GF-D8 (cell line): ENCODE measurements at regions not wholly inside any gene's neighbourhood (a gene's known extent, or its start where the extent isn't known, plus 50 kb on each side); places are given as distances from the start of the nearest gene placed in this dataset.

ENCODE experiments used
- DNase-seq: peaks from one replicate; lab custom pipeline; 2025; lab: John Stamatoyannopoulos, UW

DNA sequence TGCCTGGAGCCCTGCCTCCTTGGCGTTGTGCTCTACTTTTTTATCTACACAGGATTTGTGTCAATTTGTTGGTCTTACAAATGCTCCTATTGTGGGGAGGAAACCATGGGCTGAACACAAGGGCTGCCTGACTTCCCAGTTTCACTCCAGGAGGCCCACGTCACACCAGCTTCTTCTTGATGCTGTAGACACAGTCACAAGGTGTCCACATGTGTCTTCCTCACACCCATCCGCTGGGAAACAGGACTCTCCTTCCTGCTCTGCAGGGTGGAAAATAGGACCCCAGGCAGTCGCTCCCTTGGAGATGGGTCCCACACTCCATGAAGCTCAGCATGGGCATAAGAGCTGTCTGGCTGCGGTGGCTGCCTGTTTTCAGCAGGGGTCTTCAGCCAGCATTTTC, 468.2 kb downstream of the EPHA4 start:
- DNase-seq: no peak

DNA sequence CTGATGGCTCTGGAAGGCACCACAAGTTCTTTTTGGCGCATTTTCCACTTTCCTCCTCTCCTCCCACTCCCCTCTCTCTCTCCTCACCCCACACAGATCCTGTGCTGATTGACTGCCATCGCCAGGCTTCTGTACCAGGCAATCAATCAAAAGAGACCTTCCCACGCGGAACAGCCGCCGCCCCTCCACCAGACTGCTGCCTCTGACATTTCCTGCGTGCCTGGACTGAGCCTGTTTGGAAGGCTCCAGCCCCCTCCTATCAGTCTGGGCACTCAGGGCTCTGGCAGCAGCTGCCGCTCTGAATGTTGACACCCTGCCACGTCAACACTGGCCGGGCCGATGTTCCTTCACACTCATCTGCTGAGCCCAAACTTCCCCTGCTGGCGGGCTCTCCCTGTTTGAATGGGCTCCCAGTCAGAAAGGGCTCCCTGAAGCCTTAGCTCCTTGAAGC, 467.7 kb downstream of the EPHA4 start:
- no peak for DNase-seq

DNA sequence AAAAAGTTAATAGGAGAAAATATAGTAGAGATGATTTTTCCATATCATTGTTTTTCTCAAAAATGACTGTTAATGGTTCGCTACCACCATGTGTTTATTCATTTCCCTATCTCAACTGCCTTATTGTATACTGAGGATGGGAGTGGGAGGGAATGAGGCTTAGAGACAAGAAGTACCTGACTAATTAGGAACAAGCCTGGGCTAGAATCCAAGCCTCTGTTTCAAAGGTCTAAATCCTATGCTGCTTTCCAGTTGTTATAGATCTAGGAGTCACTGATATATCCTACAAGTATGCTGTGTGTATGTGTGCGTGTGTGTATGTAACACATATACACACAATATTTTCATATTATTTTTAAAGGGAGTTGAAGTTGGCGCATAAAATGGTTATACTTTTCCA, 465.9 kb downstream of the EPHA4 start:
- DNase-seq: no peak

DNA sequence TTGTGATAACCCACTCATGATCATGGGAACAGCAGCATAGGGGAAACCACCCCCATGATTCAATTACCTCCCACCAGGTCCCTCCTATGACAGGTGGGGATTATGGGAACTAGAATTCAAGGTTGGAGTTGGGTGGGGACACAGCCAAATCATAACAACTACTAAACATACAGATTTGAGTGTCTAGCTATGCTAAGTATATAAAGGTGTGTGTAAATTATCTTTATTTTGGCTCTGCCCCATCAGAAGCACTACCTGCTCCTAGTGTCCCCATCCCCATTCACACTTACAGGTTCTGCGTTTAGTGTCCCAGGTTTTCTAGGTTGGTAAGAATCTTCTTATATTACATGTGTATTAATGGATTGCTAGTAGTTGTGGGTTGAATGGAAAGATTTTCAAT, 464.7 kb downstream of the EPHA4 start:
- no peak for DNase-seq

DNA sequence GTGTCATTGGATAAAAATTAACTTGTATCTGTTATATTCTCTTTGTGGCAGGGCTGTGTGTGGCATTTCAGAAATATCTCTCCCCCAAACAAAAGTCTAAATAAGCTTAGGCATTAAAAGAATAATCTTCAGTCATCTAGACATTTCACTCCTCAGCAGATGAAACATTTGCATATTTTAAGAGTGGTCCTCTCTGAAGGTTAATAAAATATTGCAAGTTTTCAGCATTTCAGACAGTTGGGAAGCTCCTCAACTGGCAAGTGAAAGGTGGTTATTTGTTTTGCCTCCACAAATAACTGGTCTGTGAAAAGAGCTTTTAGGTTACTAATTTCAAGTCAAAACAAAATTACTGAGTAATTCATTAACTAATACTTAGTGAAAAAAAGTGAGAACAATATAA, 462.6 kb downstream of the EPHA4 start:
- no peak for DNase-seq

DNA sequence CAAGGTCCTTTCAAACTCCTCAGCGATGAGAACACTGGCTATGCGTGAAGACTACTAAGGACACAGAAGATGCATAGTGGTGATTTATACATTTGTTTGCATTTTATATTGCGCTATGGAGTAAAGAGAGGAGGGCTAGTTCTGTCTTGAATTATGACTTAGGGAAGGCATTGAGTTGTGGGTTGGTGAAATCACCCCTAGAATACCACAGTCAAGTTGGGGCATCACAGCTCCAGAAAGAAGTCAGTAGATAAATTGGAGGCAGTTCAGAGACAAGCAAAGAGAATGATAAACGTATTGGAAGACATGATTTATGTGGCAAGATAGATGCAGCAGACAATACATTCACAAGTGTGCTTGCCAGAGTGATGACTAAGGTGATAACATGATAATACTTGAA, 460.4 kb downstream of the EPHA4 start:
- no peak for DNase-seq

DNA sequence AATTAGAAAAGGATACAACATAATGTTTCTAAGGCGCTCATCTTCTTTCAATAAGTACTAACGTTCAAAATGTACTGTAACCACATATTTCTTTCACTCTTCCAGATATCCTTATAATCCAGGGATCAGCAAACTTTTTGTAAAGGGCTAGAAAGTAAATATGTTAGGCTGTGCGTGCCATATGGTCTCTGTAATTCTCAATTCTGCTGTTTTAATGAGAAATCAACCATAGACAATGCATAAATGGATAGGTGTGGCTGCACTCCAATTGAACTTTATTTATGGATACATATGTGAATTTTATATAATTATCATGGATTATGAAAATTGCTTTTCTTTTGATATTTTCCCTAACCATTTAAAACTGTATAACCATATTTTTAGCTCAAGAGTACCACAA, 459.4 kb downstream of the EPHA4 start:
- no peak for DNase-seq

DNA sequence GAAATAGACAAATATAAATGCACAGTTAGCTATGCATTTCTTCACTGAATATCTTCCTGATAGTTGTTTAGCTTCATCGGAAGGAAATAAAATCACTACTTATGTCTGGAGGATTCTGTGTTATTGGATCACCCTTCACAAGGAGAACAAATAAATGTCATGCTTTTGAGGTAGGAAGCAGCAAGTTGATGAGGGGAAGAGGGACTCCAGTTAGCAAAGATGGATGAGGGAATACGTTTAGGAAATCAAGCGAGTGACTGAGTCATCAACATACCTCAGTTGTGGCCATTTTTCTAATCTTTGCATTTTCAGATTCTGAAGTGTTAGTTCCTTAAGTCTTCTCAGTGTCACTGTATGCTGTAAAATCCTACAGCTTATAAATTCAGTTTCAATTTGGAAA, 456.2 kb downstream of the EPHA4 start:
- no peak for DNase-seq

DNA sequence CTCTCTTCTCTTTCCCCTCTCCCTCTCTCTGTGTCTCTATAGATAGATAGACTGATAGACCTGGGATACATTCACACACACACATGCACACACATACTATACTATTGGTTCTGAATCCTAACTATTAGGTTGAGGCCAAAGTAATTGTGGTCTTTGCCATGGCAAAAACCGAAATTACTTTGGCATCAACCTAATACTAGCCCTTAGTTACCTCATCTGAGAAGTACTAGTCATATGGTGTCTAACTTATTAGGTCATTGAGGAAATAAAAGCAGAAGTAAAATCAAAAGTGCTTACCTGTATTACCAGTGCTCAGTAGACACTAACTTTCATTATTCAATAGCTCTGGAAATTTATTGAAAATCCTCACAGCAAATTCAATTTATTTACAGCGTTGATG, 451.5 kb downstream of the EPHA4 start:
- no peak for DNase-seq

DNA sequence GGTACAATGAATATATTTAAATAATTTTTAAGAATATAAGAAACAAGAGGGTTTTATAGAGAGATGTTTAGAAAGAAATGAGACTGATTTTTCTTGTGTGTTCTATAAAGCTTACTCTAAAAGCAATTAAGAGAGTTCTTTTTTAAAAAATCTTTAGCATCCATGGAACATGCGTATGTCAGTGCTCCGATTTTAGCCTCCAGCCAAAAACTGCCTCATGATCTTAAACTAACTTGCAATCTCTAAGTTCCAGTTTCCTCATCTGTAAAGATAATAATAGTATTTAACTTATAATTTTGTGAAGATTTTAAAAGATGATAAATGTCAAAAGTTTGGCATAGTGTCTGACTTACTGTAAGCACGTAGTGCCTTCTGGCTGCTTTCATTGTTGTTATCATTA, 448.7 kb downstream of the EPHA4 start:
- no peak for DNase-seq

DNA sequence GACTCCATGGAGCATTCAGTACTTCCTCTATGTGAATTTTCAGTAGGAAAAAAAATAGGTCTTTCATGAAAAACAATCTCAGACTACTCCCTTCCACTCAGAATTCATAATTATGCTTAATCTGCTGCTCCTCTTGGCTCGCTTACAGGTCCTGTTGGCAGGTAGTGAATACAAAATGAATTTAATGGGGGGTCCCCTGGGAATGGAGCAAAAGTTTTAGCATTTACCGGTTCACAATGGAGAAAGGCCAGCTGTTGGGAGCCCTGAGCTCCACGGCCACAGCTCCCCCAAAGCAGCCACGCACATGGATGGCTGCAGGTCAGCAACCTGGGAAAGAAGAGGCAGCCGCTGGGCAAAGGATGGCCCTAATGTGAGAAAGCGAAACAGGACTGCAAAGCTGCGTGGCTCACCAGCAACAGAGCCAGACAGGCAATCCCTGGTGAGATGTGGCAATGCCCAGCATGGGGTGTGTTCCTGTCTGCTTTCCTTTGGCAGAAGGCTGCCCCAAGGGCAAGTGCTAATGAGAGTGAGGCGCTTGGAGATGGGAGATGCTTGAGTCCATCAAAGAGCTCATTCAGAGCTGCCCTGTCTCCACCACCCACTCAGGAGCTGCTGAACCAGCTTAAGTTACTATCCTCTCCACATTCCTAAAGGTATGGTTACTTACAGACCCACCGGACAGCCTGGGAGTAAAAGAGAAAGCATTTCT, 447.4 kb downstream of the EPHA4 start:
- no peak for DNase-seq

DNA sequence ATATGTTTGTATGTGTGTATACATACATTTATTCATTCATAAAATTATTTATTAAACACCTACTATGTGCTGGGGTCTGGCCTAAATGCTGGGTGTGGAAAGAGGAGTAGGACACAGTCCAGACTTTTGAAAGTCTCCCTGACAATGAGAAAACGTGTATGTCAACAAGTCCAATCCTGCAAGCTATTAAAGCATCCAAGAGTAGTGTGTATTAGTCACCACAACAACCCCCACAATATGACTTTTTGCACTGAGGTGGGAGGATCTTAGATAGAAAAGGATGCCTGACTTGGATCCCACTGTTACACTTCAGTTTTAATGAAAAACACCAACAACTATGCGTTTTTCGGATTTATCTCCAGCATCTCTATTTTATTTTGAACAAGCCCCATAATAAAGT, 446.4 kb downstream of the EPHA4 start:
- no peak for DNase-seq

DNA sequence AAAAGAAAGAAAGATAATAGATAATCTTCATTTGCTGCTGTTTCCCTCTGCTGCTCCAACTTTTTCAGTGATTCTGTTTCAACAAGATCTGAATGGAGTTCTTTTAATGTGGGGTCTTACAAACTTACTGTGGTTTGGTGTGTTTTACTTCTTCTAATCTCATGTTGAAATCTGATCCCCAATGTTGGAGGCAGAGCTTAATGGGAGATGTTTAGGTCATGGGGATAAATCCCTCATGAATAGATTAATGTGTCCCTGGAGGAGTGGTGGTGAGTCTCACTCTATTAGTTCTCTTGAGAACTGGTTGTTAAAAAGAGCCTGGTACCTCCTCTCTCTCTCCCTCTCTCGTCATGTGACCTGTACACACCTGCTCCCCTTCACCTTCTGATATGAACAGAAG, 442.4 kb downstream of the EPHA4 start:
- no peak for DNase-seq

DNA sequence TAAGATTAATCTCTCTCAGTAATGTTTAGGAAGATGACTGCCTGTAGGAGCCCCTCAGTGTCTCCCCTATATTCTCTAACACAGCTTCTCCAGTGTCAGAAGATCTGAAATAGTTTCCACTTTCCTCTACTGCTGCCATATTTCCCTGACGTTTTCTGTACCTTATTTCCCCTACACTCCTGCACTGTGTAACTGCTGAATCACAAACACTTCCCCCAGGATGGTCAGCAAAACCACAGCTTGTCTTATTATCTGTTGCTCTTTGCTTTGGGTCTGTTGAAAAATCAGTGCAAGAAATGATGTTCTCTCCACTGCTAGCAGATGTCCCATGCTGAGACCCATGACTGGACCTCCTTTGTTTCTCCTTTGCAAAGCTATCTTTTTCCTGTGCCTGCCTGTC, 441.7 kb downstream of the EPHA4 start:
- no peak for DNase-seq

DNA sequence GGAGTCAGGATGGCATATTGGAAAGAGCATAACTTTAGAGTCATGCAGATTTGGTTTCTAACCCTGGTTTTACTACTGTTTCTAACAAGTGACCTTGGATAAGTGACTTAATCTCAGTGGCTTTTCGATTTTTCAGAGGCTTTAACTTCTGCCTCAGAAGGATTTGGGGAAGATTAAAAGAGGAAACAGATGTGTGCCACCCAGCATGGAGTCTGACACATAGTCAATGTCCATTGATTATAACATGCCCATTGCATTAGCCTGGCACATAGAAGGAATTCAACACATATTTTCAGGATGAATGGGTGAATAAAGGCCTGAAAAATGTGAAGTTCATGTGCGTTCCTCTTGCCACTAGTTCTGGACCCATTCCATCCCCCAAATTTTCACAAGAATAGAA, 438.2 kb downstream of the EPHA4 start:
- DNase-seq: no peak

DNA sequence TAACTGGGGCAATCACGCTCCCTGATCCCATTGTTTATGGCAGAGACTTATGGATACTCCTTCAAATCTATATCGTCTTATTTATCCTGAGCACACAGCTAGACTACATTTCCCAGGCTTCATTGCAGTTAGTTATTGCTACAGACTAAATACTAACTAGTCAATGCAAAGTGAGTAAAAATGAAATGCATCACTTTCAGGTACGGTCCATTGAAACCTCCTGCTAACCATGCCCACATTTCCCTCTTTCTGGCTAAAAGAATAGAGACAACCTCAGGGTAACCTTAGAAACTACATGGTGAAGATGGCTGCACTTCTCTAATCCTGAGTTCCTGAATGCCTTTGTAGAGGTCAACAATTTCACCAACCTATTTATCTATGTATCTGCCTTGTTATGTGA, 437.4 kb downstream of the EPHA4 start:
- DNase-seq: no peak

DNA sequence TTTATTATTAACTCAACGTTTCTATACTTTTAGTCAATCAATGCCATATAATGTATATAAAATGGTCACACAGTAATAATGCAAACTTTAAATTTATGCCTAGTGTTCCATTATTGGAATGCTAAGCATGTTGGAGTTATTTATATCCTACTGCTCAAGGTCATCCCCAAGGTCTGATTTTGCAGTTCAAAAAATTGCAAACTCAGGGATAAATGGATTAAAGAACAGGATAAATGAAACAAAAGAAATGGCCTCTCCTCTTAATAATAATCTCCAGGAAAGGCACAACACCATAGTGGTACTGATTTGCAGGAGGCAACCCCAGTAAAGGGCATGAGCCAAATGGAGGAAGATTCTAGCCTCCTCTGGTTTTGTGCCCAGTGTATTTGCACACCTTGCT, 436.4 kb downstream of the EPHA4 start:
- no peak for DNase-seq

DNA sequence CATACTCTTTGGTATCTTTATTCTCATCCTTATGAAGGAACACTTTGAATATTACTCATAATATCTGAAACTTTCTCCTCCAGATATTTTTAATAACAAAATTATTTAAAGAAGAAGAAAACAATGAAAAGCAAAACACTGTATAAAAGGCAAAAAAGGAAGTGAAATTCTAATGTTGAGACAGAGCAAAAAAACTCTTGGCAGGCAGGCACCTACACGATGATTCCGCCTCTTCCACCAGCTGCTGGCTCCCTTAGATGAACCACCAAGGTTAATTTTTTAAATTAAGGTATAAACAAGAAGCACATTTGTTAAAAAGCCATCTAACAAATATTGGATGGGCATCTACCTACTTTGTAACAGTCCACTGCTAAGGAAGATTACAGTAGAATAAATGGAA, 434.7 kb downstream of the EPHA4 start:
- no peak for DNase-seq

DNA sequence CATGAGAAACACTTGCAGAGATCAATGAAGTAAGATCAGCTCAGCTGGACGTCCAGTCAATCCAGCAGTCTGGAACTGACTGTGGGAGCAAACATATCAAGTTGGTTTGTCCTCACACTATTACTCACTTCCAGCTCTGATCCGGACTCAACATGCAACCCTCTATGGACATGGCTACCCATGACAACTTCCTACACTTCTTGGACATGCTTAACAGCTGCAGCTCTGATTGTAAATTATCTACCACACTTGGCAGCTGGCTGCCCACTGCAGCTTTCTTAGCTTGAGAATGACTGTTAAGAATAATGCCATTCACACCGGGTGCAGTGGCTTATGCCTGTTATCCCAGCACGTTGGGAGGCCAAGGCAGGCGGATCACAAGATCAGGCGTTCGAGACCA, 429.8 kb downstream of the EPHA4 start:
- no peak for DNase-seq

DNA sequence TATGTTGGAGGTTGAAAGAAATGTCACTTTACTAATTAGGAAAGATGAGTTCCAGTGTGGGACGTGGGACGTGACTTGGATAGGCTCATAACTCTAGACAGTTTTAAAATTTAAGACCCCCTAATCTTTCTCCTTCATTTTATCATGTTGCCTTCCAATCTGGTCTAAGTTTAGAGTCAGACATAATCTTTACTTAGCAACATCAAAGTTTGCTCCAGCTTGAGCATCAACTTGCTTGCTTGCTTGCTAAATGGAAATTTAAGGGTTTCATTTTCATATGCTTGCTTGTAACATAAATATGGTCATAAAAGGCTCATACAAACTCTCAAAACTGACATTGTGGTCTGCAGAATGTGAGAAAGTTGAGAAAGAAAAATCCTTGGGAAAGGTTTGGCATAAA, 428.9 kb downstream of the EPHA4 start:
- no peak for DNase-seq

DNA sequence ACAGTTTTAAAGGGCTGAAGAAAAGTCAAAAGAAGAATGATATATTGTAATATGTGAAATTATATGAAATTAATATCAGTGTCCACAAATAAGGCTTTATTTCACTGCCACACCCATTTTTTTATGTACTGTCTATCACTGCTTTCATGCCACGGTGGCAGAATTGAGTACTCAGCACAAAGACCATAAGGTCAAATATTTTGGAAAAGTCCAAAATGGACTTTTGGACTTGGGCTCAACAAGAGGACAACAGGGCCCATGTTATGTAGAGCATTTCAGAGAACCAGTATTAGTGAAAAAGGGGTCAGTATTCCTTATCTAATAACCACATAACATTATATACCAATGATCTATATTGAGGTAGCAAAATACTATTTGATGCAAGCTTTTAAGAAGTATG, 427.2 kb downstream of the EPHA4 start:
- DNase-seq: no peak

DNA sequence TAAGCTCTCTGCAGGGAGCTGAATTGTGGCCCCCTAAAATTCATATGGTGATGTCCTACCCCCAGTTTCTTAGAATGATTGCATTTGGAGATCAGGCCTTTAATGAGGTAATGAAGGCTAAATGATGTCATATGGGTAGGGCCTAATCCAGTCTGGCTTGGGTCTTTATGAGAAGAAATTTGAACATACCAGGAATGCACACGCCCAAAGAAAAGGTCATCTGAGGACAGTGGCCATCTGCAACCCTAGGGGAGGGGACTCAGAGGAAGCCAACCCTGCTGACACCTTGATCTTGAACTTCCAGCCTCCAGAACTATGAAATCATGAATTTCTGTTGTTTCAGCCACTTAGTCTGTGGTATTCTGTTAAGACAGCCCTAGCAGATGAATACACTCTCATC, 426.7 kb downstream of the EPHA4 start:
- DNase-seq: no peak

DNA sequence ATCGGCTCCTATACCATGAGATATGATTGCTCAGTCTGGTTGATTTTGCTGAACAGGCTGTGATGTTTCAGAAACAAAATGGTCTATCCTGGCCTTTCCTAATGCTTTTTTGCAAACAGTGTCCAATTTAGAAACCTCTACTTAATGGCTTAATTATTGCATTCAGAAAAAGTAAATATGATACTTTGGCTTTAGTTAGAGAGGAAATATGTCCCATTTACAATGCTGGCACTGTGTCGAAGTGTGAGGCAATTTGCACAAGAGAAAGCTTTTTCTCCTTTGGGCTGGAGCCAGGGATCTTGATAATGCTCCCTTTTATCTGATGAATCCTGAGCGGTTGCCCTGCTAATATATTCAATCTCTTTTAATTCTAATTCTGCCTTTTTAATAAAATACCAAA, 418.9 kb downstream of the EPHA4 start:
- no peak for DNase-seq

DNA sequence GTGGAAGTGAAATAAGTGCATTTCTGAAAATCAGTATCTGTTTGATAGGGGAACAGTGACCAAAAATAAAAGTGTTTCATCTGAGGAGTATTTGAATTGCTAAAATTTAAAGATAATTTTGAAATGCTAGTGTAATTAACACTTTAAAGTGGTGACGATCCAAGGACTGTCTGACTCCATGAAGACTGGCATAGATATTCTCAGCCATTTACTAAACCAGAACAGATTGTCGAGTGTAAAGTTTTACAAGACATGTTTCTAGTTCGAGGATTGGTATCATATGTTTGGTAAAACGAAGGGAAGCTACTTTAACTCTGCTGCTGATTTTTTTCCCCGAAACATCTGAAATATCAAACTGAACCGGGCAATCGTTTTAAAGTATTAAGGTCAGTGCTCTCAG, 417.9 kb downstream of the EPHA4 start:
- DNase-seq: no peak
